ENCODE measurements at regions not wholly inside any gene's neighbourhood (a gene's known extent, or its start where the extent isn't known, plus 50 kb on each side); places are given as distances from the start of the nearest gene placed in this dataset.

DNA sequence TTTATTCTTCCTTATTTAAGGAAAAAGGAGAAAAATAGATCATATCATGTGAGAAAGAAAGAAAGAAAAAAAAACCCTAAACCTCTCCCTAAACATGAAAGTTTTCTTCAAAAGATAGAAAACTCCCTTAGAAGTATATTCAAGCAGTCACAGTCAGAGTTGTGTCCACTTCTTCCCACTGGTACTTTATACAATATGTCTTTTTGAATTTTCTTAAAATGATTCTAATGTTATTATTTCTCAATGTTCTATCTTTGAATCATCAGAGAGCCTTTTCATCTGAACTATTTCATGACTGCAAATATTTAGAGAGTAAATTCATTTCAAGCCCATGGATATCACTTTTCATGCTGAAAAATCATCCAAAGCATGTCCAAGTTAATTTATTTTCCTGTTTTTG lies 205.2 kb upstream of the SPOPL start:
- TF ChIP-seq POLR2AphosphoS5 (IDR thresholded peaks at IDR 0.05): no peak
- TF ChIP-seq, protein P1, sequence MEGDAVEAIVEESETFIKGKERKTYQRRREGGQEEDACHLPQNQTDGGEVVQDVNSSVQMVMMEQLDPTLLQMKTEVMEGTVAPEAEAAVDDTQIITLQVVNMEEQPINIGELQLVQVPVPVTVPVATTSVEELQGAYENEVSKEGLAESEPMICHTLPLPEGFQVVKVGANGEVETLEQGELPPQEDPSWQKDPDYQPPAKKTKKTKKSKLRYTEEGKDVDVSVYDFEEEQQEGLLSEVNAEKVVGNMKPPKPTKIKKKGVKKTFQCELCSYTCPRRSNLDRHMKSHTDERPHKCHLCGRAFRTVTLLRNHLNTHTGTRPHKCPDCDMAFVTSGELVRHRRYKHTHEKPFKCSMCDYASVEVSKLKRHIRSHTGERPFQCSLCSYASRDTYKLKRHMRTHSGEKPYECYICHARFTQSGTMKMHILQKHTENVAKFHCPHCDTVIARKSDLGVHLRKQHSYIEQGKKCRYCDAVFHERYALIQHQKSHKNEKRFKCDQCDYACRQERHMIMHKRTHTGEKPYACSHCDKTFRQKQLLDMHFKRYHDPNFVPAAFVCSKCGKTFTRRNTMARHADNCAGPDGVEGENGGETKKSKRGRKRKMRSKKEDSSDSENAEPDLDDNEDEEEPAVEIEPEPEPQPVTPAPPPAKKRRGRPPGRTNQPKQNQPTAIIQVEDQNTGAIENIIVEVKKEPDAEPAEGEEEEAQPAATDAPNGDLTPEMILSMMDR (IDR thresholded peaks at IDR 0.05): no peak
